Adrenal gland (tissue), 9 donors: ENCODE measurements at regions not wholly inside any gene's neighbourhood (a gene's known extent, or its start where the extent isn't known, plus 50 kb on each side); places are given as distances from the start of the nearest gene placed in this dataset.

ENCODE experiments used
- DNase-seq, 7 donors: peaks; one replicate each; pipeline ENCODE4 v3.0.0-alpha.2; 2019 to 2020
- H3K27ac ChIP-seq, 5 donors: fragments of 200-600 bp; sonication (generic) in 4 of 5; 1 replicate in 3 of 5; 2 replicates in 2 of 5; pipeline versions ENCODE4 v1.5.1 to v1.8.0; 2016 to 2020; ENCODE audit warnings: mild to moderate bottlenecking in 1 of 5
- H3K27me3 ChIP-seq: fragments of 200-600 bp; 2 replicates; pipeline ENCODE4 v1.8.0; 2021
- H3K36me3 ChIP-seq, 2 donors: fragments of 200-600 bp; replicated peaks in 1 of 2; 1 replicate in 1 of 2; 2 replicates in 1 of 2; pipeline versions ENCODE4 v1.5.1 to v1.8.0; 2018 to 2022
- H3K4me1 ChIP-seq, 2 donors: fragments of 200-600 bp; replicated peaks in 1 of 2; 1 replicate in 1 of 2; 2 replicates in 1 of 2; pipeline versions ENCODE4 v1.5.1 to v1.8.0; 2018 to 2021
- H3K4me3 ChIP-seq, 4 donors: fragments of 200-600 bp; sonication (generic) in 3 of 4; one replicate each; pipeline ENCODE4 v1.5.1; 2016 to 2018
- H3K9me3 ChIP-seq, 3 donors: fragments of 200-600 bp; sonication (generic) in 1 of 3; replicated peaks in 1 of 3; 1 replicate in 2 of 3; 2 replicates in 1 of 3; pipeline versions ENCODE4 v1.5.1 to v1.8.0; 2016 to 2021
- CTCF ChIP-seq, 6 experiments: fragments of 450-650 bp in 4 of 6; fragments of 200-600 bp in 2 of 6; sonication (generic) in 1 of 6; IDR thresholded peaks; 1 replicate in 5 of 6; 2 replicates in 1 of 6; pipeline versions ENCODE4 v1.5.1 to v1.8.0; 2016 to 2021; ENCODE audit warnings: antibody characterized with exemption in 6 of 6, mild to moderate bottlenecking in 2 of 6, moderate library complexity in 1 of 6
- POLR2A ChIP-seq, 2 donors: fragments of 450-650 bp; IDR thresholded peaks; one replicate each; pipeline ENCODE4 v1.6.1; 2017; ENCODE audit warnings: antibody characterized with exemption in 2 of 2, mild to moderate bottlenecking in 2 of 2, moderate library complexity in 1 of 2
- WGBS, 4 donors: extraction: QIAGEN DNeasy Blood & Tissue Kit in 2 of 4; methylation state at CpG; one replicate each; pipeline versions ENCODE4 v1.1.5 to v1.1.7; 2013 to 2017; 5-methylcytosine and 5-hydroxymethylcytosine counted together
- intact Hi-C, 2 donors: fragments of 100-400 bp; cut with DNase I; formaldehyde crosslinking; loops; one replicate each; pipeline versions ENCODE4 v1.14.1 to v1.15.0; 2022 to 2023
- donor health status: healthy with polysubstance abuse.
- donor health status: Bipolar disorder and iron deficiency.
- donor health status: DM: yes; HTN: yes; CAD: no.
- donor health status: DM: no; HTN: no; CAD: no.
- donor health status: DM: no; HTN: no; CAD: no.

- H3K27ac ChIP-seq: no peak overlapping the region
- H3K9me3 ChIP-seq: no peaks in the 10 kb centered on the region
- H3K27me3 ChIP-seq: no peaks in the 10 kb centered on the region
- TF ChIP-seq POLR2A (IDR thresholded peaks at IDR 0.05): no peak
- TF ChIP-seq CTCF (IDR thresholded peaks at IDR 0.05): no peak
- no peaks in the 10 kb centered on the region for H3K36me3 ChIP-seq
- intact Hi-C loops: no loop called here
- WGBS, 4 donors: 55 to 67% (median 57%) methylated on average over 3 of the region's 3 CpGs
- no peak overlapping the region for H3K4me3 ChIP-seq
- no peaks in the 10 kb centered on the region for H3K4me1 ChIP-seq
- DNase-seq: no peak
Measured at GRCh38 chr5:30596495-30597064, 596.9 kb upstream of the CDH6 start.

- Histone ChIP-seq H3K27ac (no peak overlapping the region), H3K27me3 (no peaks in the 10 kb centered on the region), H3K4me3 (no peak overlapping the region), H3K9me3 (no peaks in the 10 kb centered on the region), H3K36me3 (no peaks in the 10 kb centered on the region), H3K4me1 (no peaks in the 10 kb centered on the region)
- WGBS, 4 donors: 44 to 70% (median 55%) methylated on average over 2 of the region's 2 CpGs
- DNase-seq: no peak
- intact Hi-C loops: no loop called here
- TF ChIP-seq CTCF (IDR thresholded peaks at IDR 0.05) (no peak), POLR2A (IDR thresholded peaks at IDR 0.05) (no peak)
Measured at GRCh38 chr5:30594331-30594730, 599.2 kb upstream of the CDH6 start.

- H3K4me1 ChIP-seq: no peaks in the 10 kb centered on the region
- no peak overlapping the region for H3K27ac ChIP-seq
- 52 to 61% (median 61%) methylated on average over 3 of the region's 3 CpGs for WGBS, 4 donors
- no peak for DNase-seq
- no peak overlapping the region for H3K4me3 ChIP-seq
- no peak for TF ChIP-seq POLR2A (IDR thresholded peaks at IDR 0.05)
- TF ChIP-seq CTCF (IDR thresholded peaks at IDR 0.05): no peak
- intact Hi-C loops: no loop called here
- H3K9me3 ChIP-seq: no peaks in the 10 kb centered on the region
- H3K36me3 ChIP-seq: no peaks in the 10 kb centered on the region
- H3K27me3 ChIP-seq: no peaks in the 10 kb centered on the region
Measured at GRCh38 chr5:30592833-30593232, 600.7 kb upstream of the CDH6 start.

- Histone ChIP-seq H3K4me3 (no peak overlapping the region), H3K4me1 (no peaks in the 10 kb centered on the region), H3K9me3 (no peaks in the 10 kb centered on the region), H3K27me3 (no peaks in the 10 kb centered on the region), H3K27ac (no peak overlapping the region), H3K36me3 (no peaks in the 10 kb centered on the region)
- WGBS, 4 donors: 33 to 42% (median 40%) methylated on average over 8 of the region's 8 CpGs
- intact Hi-C loops: no loop called here
- TF ChIP-seq CTCF (IDR thresholded peaks at IDR 0.05) (no peak), POLR2A (IDR thresholded peaks at IDR 0.05) (no peak)
- no peak for DNase-seq
Measured at GRCh38 chr5:30581198-30581935, 612.1 kb upstream of the CDH6 start.
